A549 (cell line): ENCODE measurements at regions not wholly inside any gene's neighbourhood (a gene's known extent, or its start where the extent isn't known, plus 50 kb on each side); places are given as distances from the start of the nearest gene placed in this dataset.

ENCODE experiments used
- ATAC-seq, 2 experiments: fragments of 200-7000 bp in 1 of 2; fragments of >200 bp in 1 of 2; cut with Nextera tagmentation in 1 of 2; cut with Tn5 transposase in 1 of 2; 3 replicates each; pipeline versions ENCODE4 v1.8.0 to v1.9.1; 2018 to 2020; ENCODE audit warnings: mild to moderate bottlenecking in 1 of 2, moderate library complexity in 1 of 2
- CTCF ChIA-PET: fragments of 300-600 bp; sonication (Branson Sonifier 250); formaldehyde crosslinking; extraction: SDS; loops from one replicate; lab custom pipeline; 2021; ENCODE audit warnings: antibody characterized with exemption, inconsistent platforms; lab: Yijun Ruan, JAX
- POLR2A ChIA-PET: fragments of 350-600 bp; formaldehyde crosslinking; extraction: SDS; loops from one replicate; lab custom pipeline; 2021; ENCODE audit warnings: antibody characterized with exemption, inconsistent platforms; lab: Yijun Ruan, JAX
- DNase-seq, 2 experiments: peaks; one replicate each; pipeline versions ENCODE4 v3.0.0 to v3.0.0-alpha.2; 2011 to 2016; ENCODE audit warnings: low read depth in 1 of 2, low spot score in 1 of 2
- FAIRE-seq: peaks from 2 replicates; lab custom pipeline; 2011; peaks lifted over from hg19 to GRCh38; lab: Jason Lieb, UNC
- H3K27ac ChIP-seq, 2 experiments: fragments of >200 bp; sonication (Bioruptor Twin); formaldehyde crosslinking; 3 replicates each; pipeline ENCODE4 v1.5.1; 2016 to 2017
- H3K4me1 ChIP-seq: fragments of >200 bp; sonication (Bioruptor Twin); formaldehyde crosslinking; 3 replicates; pipeline ENCODE4 v1.6.1; 2016
- H3K4me2 ChIP-seq: fragments of >200 bp; sonication (Bioruptor Twin); formaldehyde crosslinking; 3 replicates; pipeline ENCODE4 v1.6.1; 2016
- H3K4me3 ChIP-seq: fragments of >200 bp; sonication (Bioruptor Twin); formaldehyde crosslinking; 3 replicates; pipeline ENCODE4 v1.5.1; 2016
- H3K9me3 ChIP-seq: fragments of >200 bp; sonication (Bioruptor Twin); formaldehyde crosslinking; 3 replicates; pipeline ENCODE4 v1.6.1; 2016
- ATOH8 ChIP-seq: fragments of 250-450 bp; sonication (Bioruptor Pico); IDR thresholded peaks from 2 replicates; pipeline ENCODE4 v1.5.0; 2020; ENCODE audit warnings: low read depth, mild to moderate bottlenecking, moderate library complexity
- CBX8 ChIP-seq: fragments of 200-600 bp; sonication (generic); IDR thresholded peaks from 2 replicates; pipeline ENCODE4 v1.6.1; 2016
- CEBPB ChIP-seq, 2 experiments: fragments of >200 bp in 1 of 2; sonication (Bioruptor Twin) in 1 of 2; formaldehyde crosslinking in 1 of 2; IDR thresholded peaks; 2 replicates each; pipeline ENCODE4 v1.6.1; 2012 to 2016
- CHD2 ChIP-seq: fragments of 150-350 bp; IDR thresholded peaks from 2 replicates; pipeline ENCODE4 v1.6.1; 2014; ENCODE audit warnings: low read length; ENCODE audit not compliant: partially characterized antibody
- EHMT2 ChIP-seq: fragments of 200-600 bp; sonication (generic); IDR thresholded peaks from 2 replicates; pipeline ENCODE4 v1.6.1; 2016; ENCODE audit warnings: antibody characterized with exemption, low read depth, mild to moderate bottlenecking, moderate library complexity
- FOSL2 ChIP-seq, 2 experiments: fragments of 450-650 bp in 1 of 2; fragments of >200 bp in 1 of 2; sonication (Bioruptor Twin) in 1 of 2; formaldehyde crosslinking; IDR thresholded peaks; 2 replicates each; pipeline versions ENCODE4 v1.5.0 to v1.6.1; 2016 to 2020; ENCODE audit warnings: mild to moderate bottlenecking in 1 of 2, moderate library complexity in 1 of 2
- HEYL ChIP-seq: fragments of 250-450 bp; sonication (Bioruptor Pico); IDR thresholded peaks from 2 replicates; pipeline ENCODE4 v1.8.0; 2021; ENCODE audit warnings: mild to moderate bottlenecking, moderate library complexity
- HOXB13 ChIP-seq: fragments of 250-450 bp; sonication (Bioruptor Pico); IDR thresholded peaks from 2 replicates; pipeline ENCODE4 v1.5.0; 2020; ENCODE audit warnings: low read depth, mild to moderate bottlenecking, moderate library complexity
- JUNB ChIP-seq: fragments of >200 bp; sonication (Bioruptor Twin); formaldehyde crosslinking; IDR thresholded peaks from 2 replicates; pipeline ENCODE4 v1.6.1; 2016
- KDM1A ChIP-seq: fragments of 200-600 bp; sonication (generic); IDR thresholded peaks from 2 replicates; pipeline ENCODE4 v1.6.1; 2016; ENCODE audit warnings: low read depth, mild to moderate bottlenecking
- KDM5A ChIP-seq: fragments of 200-600 bp; sonication (generic); IDR thresholded peaks from 2 replicates; pipeline ENCODE4 v1.6.1; 2016; ENCODE audit warnings: antibody characterized with exemption, mild to moderate bottlenecking
- MAX ChIP-seq: IDR thresholded peaks from 2 replicates; pipeline ENCODE4 v1.6.1; 2012
- MAZ ChIP-seq: fragments of 150-350 bp; IDR thresholded peaks from 2 replicates; pipeline ENCODE4 v1.6.1; 2014; ENCODE audit warnings: antibody characterized with exemption, low read depth, low read length, borderline replicate concordance
- MYC ChIP-seq: IDR thresholded peaks from 2 replicates; pipeline ENCODE4 v1.6.1; 2012; ENCODE audit warnings: mild to moderate bottlenecking, inconsistent platforms, low read length, improper control_type of control experiment, borderline replicate concordance
- NPAS2 ChIP-seq: fragments of 250-450 bp; sonication (Bioruptor Pico); IDR thresholded peaks from 2 replicates; pipeline ENCODE4 v1.8.0; 2022; ENCODE audit warnings: mild to moderate bottlenecking, moderate library complexity, borderline replicate concordance
- PBX3 ChIP-seq: IDR thresholded peaks from 2 replicates; pipeline ENCODE4 v1.6.1; 2012
- PHF8 ChIP-seq: fragments of 200-600 bp; sonication (generic); IDR thresholded peaks from 2 replicates; pipeline ENCODE4 v1.6.1; 2016; ENCODE audit warnings: low read depth, mild to moderate bottlenecking, antibody characterized with exemption, moderate library complexity, borderline replicate concordance
- TP53 ChIP-seq: fragments of 250-450 bp; sonication (Bioruptor Pico); IDR thresholded peaks from 2 replicates; pipeline ENCODE4 v1.5.0; 2021; ENCODE audit warnings: mild to moderate bottlenecking, moderate library complexity
- WGBS: methylation state at CpG from one replicate; pipeline ENCODE4 v1.1.6; 2017; ENCODE audit errors: missing lambda C conversion rate; 5-methylcytosine and 5-hydroxymethylcytosine counted together
- TF ChIP-seq, protein P1 (sequence below): fragments of 200-600 bp; sonication (generic); IDR thresholded peaks from 2 replicates; pipeline ENCODE4 v1.6.1; 2016; ENCODE audit warnings: antibody characterized with exemption, mild to moderate bottlenecking, moderate library complexity
- TF ChIP-seq, protein P2 (sequence below): fragments of >200 bp; sonication (Bioruptor Twin); formaldehyde crosslinking; IDR thresholded peaks from 3 replicates; pipeline ENCODE4 v1.6.1; 2016

DNA sequence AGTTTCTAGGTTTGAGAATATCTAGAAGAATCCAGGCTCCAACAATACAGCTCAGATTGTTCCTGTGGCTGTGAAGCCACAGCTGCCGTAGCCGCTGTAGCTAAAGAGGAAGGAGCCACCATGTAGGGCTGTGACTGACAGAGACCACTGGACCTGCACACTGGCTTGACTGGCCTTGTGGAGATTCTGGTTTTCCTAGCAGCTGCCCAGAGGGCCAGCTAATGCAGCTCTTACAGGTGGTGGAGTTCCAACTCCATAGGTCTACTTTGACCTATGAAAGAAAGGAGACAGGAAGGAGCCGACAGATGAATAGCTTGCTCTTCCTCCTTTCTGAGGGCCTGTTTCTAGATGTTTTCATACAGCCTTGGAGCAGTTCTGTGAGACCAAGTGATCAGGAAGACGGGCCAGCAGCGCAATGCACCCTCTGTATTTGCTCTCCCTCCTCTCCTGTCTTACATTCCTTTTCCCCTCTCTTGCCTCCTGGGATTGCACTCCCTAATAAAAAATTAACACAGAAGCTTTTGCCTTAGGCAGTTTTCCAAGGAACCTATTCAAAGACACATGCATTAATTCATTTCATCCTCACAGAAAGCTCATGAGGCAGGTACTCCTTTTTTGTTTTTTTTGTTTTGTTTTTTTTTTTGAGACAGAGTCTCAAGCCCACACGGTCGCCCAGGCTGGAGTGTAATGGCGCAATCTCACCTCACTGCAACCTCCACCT, 51.8 kb upstream of the MYB start:
- H3K27ac ChIP-seq = no peak overlapping the region
- FAIRE-seq = no peak
- ATAC-seq = no peak
- H3K4me3 ChIP-seq = no peak overlapping the region
- no peak for DNase-seq
- H3K9me3 ChIP-seq = no peaks in the 10 kb centered on the region
- no peaks in the 10 kb centered on the region for H3K4me1 ChIP-seq
- H3K4me2 ChIP-seq = no peak overlapping the region
- ChIA-PET CTCF (interaction anchor here (1.5 kb wide), 1 partner anchor 8 kb away, joined by 4 read pairs; no protein-coding TSS in a partner anchor), POLR2A (no interaction called here)
- WGBS = 82% methylated on average over 8 of the region's 8 CpGs
- TF ChIP-seq, protein P1, sequence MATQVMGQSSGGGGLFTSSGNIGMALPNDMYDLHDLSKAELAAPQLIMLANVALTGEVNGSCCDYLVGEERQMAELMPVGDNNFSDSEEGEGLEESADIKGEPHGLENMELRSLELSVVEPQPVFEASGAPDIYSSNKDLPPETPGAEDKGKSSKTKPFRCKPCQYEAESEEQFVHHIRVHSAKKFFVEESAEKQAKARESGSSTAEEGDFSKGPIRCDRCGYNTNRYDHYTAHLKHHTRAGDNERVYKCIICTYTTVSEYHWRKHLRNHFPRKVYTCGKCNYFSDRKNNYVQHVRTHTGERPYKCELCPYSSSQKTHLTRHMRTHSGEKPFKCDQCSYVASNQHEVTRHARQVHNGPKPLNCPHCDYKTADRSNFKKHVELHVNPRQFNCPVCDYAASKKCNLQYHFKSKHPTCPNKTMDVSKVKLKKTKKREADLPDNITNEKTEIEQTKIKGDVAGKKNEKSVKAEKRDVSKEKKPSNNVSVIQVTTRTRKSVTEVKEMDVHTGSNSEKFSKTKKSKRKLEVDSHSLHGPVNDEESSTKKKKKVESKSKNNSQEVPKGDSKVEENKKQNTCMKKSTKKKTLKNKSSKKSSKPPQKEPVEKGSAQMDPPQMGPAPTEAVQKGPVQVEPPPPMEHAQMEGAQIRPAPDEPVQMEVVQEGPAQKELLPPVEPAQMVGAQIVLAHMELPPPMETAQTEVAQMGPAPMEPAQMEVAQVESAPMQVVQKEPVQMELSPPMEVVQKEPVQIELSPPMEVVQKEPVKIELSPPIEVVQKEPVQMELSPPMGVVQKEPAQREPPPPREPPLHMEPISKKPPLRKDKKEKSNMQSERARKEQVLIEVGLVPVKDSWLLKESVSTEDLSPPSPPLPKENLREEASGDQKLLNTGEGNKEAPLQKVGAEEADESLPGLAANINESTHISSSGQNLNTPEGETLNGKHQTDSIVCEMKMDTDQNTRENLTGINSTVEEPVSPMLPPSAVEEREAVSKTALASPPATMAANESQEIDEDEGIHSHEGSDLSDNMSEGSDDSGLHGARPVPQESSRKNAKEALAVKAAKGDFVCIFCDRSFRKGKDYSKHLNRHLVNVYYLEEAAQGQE = no peak
- TF ChIP-seq PHF8 (no peak), CEBPB (IDR thresholded peaks at IDR 0.05) (no peak), FOSL2 (IDR thresholded peaks at IDR 0.05) (no peak), FOSL2 (CRISPR knock-in tag; IDR thresholded peaks at IDR 0.05) (no peak), CBX8 (no peak), HEYL (no peak), KDM1A (no peak), HOXB13 (CRISPR knock-in tag) (no peak), MAX (no peak), TP53 (CRISPR knock-in tag) (no peak)

DNA sequence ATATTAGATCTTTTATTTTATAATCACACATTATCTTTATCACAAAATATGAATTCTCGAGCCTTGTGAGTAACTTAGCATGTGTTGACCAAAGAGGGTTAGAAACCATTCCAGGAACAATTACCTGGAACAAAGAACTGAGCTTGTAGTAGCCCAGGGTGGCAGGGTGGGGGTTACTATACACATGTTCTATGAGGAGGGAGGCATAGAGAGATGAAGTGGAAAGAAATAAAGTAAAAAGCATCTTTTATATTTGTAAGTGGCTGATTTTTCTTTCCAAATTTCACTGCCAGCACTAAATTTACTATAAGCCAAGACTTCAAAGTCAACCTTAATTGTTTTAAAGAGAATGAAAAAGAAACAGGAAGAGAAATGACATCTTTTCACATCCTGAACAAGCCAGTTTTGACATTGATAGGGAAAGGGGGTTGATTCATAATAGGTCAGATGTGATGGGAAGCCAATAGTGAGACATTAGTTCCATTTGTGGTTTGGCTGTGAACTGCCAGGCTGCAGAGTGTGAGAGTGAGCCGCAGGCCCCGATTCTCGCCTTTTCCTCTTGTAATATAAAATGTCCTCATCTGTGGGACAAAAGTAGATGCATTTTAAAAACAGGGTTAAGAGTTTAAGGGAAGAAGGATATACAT, 52.7 kb upstream of the MYB start:
- no peak overlapping the region for H3K4me3 ChIP-seq
- no peak overlapping the region for H3K4me2 ChIP-seq
- H3K9me3 ChIP-seq = no peaks in the 10 kb centered on the region
- TF ChIP-seq CHD2 (no peak), EHMT2 (no peak), KDM5A (no peak), NPAS2 (CRISPR knock-in tag) (no peak), ATOH8 (CRISPR knock-in tag) (no peak), MYC (no peak), JUNB (no peak), MAZ (no peak), PBX3 (no peak)
- TF ChIP-seq, protein P2, sequence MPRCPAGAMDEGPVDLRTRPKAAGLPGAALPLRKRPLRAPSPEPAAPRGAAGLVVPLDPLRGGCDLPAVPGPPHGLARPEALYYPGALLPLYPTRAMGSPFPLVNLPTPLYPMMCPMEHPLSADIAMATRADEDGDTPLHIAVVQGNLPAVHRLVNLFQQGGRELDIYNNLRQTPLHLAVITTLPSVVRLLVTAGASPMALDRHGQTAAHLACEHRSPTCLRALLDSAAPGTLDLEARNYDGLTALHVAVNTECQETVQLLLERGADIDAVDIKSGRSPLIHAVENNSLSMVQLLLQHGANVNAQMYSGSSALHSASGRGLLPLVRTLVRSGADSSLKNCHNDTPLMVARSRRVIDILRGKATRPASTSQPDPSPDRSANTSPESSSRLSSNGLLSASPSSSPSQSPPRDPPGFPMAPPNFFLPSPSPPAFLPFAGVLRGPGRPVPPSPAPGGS = no peak
- WGBS = 68% methylated on average over 4 of the region's 4 CpGs
- no peak for ATAC-seq
- ChIA-PET CTCF (interaction anchor here (0.9 to 1.5 kb wide), 2 partner anchors 7 to 13 kb away, joined by 3 to 4 read pairs; no protein-coding TSS in a partner anchor), POLR2A (no interaction called here)
- DNase-seq = no peak
- no peak for FAIRE-seq
- H3K4me1 ChIP-seq = no peaks in the 10 kb centered on the region
- no peak overlapping the region for H3K27ac ChIP-seq
